Mucosa of gallbladder (tissue), 1 donor: ENCODE measurements at regions not wholly inside any gene's neighbourhood (a gene's known extent, or its start where the extent isn't known, plus 50 kb on each side); places are given as distances from the start of the nearest gene placed in this dataset.
A peak's percentile ranks its signal among the peaks of the same experiment; 100 is the strongest.

ENCODE experiments used
- DNase-seq: peaks from one replicate; pipeline ENCODE4 v3.0.0-alpha.2; 2020; ENCODE audit warnings: low spot score
- donor health status: DM: no; HTN: no; CAD: no.

- no peak for DNase-seq
Observed at GRCh38 chr6:11358904-11359830, 126.7 kb upstream of the NEDD9 start.

DNA sequence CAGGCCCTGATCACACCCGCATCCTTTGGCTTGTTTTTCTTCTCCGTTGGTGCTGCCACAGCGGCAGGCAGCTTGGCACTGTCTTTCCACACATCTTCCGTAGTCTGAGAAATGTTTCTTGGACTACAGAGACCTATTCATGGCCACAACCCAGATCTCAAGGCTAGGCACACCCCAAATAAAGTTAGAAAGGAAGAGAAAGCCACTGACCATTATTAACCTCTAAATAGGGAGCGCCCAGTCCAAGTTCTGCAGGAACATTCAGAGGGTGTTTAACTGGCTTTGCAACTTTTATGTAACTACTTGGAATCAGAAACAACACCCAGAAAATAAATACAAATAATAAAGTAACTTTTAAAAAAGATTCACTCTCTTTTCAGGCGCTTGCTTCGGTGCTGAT lies 124.8 kb upstream of the NEDD9 start:
- no peak for DNase-seq

DNA sequence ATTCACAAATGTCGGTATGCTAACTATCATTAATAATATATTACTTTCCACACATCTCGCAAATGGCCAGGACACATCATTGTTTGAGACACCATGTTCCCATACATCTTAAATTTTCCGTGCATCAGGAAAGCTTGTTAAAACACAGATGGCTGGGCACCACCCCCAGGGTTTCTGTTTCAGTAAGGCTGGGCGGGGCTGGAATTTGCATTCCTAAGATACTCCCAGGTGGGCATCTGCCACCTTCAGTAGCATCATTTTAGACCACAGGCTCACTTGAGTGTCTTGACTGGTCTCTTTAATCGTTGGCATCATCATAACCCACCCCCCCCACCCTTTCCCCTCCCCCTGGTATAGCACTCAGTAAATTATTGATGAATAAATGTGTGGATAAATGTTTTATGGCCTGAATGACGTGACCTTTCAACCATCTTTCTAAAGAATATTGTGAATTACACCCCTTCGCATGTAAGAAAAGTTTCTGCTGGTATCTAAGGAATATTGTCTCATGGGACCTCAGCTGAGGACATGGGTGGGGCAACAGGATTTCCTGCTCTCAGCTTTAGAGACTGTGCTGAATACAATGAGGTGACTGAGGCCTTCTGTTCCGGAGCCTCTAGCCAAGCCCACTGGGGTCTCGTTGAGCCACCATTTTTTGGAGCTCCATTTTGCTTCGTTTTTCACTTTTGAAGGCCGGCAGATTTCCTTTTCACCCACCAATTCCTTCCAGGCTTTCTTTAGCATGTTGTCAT lies 124.1 kb upstream of the NEDD9 start:
- no peak for DNase-seq

- no peak for DNase-seq
Observed at GRCh38 chr6:11353921-11354389, 121.5 kb upstream of the NEDD9 start.

GRCh38 chr6:11350294-11350693 lies 117.8 kb upstream of the NEDD9 start:
- no peak for DNase-seq

DNA sequence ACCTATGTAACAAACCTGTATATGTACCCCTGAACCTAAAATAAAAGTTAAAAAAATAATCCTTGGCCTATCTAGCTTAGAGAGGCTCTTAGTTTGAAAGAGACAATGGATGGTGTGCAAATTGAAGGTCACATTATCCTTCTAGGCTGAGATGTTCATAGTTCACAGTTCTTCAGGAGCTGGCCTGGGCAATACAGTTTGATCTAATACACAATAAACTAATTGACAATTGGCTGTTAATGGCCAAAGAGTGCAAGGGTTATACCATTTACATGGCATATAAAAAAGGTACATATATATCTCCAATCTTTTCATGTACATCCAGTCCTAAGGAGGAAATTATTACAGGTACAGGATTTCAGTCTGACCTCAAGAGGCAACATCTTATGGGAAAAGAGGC lies 117.4 kb upstream of the NEDD9 start:
- DNase-seq: no peak

GRCh38 chr6:11346516-11346915 lies 114.0 kb upstream of the NEDD9 start:
- no peak for DNase-seq

DNA sequence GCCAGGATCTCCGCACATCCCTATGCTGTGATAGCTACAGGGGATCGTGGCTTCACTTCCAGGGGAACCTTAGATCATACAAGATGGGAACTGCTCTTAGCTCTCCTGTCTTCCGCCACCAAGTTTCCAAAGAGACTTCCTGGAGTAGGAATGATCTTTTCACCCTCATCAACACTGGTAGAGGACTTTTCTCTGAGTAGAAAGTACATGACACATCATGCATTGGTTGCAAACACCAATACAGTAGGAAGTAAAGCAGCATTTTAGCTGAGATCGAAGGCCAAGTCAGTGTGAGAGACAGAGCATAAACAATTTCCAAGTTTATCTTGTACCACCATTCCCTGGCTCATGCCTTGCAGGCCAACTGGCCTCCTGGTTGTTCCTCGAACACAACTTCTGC lies 113.1 kb upstream of the NEDD9 start:
- DNase-seq: no peak

GRCh38 chr6:11343963-11344723 lies 111.7 kb upstream of the NEDD9 start:
- DNase-seq: peak; percentile 80

DNA sequence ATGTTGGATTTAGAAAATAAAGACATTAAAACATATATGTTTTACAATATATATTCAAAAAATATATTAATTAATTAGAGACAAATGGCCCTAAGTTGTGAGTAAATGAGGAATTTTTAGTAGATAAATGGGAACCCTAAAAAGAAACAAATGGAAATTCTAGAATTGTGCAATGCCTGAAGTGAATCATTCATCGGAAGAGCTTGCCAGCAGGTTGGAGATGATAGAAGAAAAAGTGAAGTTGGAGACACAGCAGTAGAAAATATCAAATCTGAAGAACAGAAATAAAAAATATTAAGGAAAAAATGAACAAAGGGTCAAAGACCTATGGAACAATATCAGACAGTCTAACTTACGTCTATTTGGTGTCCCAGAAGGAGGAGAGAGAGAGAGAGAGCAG lies 109.4 kb upstream of the NEDD9 start:
- DNase-seq: no peak

DNA sequence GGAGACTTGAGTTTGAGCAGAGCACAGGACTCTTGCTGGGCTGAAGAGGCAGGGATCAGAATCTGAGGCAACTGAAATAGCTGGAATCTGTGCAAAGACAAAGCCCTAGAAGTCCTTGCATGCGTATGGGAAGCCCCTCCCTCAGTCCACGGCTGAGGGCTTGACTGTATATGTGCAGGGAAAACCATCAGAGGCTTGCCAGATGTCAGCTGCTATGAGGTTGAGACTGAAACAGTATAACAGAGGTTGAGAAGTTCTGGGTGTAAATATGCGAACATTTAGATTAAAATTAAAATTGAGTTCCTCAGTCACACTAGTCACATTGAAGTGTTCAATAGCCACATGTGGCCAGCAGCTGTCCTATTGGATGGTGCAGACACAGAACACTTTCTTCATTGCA lies 108.8 kb upstream of the NEDD9 start:
- no peak for DNase-seq

- DNase-seq: no peak
Observed at GRCh38 chr6:11339380-11339779, 106.9 kb upstream of the NEDD9 start.

- no peak for DNase-seq
Observed at GRCh38 chr6:11337306-11337705, 104.8 kb upstream of the NEDD9 start.

DNA sequence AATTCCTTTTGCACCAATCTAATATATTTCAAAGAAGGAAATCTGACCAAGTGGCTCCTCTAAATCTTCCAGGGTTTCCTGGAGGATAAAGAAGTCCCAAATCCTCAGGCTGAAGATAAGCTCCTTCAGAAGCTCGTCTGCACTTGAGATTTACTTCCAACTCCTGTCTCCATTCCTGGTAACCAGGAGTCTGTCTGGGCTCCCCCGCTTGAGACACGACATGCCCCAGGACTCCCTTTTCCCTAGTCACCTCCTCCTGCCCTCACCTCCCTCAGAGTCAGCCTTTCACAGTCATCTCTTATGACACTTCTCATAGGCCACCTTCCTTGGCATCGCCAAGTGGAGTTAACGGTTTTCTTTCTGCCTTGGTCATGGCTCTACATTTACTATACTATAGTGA lies 103.4 kb upstream of the NEDD9 start:
- DNase-seq: no peak

- DNase-seq: no peak
Observed at GRCh38 chr6:11333132-11333849, 100.8 kb upstream of the NEDD9 start.

- no peak for DNase-seq
Observed at GRCh38 chr6:11332463-11332862, 100.0 kb upstream of the NEDD9 start.

- no peak for DNase-seq
Observed at GRCh38 chr6:11331111-11331510, 98.6 kb upstream of the NEDD9 start.

DNA sequence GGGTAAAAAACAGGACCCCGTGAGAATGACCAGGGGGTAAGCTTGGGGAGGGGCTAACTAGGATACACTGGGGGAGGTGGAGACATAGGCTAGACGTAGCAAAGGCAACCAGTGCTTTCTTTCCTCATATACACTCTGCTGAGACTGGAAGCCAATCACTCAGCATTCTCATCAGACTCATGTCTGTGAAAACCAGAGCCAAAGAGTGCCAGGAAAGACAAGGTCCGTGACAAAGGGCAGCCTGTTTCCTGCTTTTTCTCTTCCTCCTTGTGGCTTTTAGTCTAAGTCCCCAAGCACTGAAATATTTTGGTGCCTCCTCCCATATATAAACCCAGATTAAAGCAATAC lies 97.9 kb upstream of the NEDD9 start:
- peak; percentile 17 for DNase-seq

DNA sequence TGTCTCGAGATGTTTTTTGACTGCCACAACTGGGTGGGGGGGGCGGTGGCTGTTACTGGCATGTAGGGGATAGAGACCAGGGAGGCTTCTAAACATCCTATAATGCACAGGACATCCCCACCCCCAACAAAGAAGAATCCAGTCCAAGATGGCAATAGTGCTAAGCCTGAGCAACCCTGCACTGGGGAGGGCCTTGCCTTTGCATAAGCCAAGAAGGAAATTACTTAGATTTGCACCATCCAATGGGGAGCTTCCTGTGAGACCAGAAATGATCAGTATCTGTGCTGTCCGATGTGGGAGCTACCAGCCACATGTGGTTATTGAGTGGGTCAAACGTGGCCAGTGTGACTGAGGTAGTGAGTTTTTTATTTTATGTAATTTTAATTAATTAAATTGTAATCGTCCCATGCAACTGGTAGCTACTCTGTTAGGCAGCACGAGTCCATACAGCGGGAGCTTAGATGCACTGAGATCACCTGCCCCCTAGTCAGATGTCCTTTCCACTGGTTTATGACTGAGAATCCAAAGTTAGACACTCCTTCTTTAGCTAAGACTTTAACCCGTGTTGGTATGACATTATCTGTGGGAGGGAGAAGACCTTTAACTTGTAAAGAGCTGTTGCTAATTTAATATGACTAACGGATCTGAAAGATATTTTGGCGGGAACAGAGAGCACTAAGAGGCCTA lies 97.4 kb upstream of the NEDD9 start:
- no peak for DNase-seq

DNA sequence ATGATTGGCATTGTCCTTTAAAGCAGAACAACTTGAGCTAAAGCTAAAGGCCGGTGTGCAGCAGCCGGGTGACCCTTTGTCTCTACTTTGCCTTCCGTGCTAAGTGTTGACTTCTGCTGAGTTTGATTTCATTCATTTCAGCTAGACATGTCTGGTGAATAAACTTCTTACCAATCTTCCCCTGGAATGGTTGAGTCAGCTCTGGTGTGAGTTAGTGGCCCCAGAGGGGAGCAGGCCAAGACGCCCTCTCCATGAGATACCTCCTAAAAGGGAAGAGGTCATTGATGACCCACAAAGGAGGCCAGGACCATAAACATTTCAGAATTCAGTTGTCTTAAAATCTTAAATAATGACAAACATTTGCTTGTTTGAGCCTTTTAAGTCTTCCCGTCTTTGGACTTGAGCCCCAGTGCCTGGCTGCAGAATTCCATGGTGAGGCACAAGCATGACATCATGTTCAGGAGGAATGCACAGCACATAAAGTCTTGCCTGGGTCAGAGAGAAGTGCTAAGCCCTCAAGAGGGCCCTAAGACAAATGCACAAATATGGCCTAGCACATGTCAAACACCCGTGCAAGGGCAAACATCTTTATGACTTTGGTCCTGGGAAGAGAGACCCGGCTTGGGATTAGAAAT lies 96.3 kb upstream of the NEDD9 start:
- no peak for DNase-seq

GRCh38 chr6:11327961-11328360 lies 95.5 kb upstream of the NEDD9 start:
- no peak for DNase-seq
